PC-9 (cell line): ENCODE measurements at regions not wholly inside any gene's neighbourhood (a gene's known extent, or its start where the extent isn't known, plus 50 kb on each side); places are given as distances from the start of the nearest gene placed in this dataset.

ENCODE experiments used
- EZH2 ChIP-seq: fragments of 200-600 bp; sonication (generic); IDR thresholded peaks from 2 replicates; pipeline ENCODE4 v1.8.0; 2017; ENCODE audit warnings: antibody characterized with exemption, low read depth
- TF ChIP-seq, protein P1 (sequence below): fragments of 200-600 bp; sonication (generic); conservative IDR thresholded peaks from 2 replicates; pipeline ENCODE4 v1.6.1; 2017; ENCODE audit warnings: mixed run types, antibody characterized with exemption, mild to moderate bottlenecking, moderate library complexity

DNA sequence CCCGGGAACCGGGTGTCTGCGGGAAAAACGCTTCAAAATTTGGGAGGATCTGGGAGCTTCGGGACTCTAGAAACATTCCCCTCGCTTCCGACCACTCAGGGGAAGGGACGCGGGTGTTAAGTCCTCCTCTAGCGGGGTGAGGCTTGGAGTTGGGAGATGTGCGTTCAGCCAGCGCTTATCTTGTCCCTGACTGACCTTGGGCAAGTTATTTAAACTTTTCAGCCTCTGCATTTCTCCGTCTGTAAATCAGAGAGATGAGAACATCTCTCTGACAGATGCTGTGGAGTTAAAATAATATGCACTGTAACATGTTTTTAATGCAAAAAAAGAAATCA, 76.9 kb upstream of the ANO4 start:
- TF ChIP-seq, protein P1, sequence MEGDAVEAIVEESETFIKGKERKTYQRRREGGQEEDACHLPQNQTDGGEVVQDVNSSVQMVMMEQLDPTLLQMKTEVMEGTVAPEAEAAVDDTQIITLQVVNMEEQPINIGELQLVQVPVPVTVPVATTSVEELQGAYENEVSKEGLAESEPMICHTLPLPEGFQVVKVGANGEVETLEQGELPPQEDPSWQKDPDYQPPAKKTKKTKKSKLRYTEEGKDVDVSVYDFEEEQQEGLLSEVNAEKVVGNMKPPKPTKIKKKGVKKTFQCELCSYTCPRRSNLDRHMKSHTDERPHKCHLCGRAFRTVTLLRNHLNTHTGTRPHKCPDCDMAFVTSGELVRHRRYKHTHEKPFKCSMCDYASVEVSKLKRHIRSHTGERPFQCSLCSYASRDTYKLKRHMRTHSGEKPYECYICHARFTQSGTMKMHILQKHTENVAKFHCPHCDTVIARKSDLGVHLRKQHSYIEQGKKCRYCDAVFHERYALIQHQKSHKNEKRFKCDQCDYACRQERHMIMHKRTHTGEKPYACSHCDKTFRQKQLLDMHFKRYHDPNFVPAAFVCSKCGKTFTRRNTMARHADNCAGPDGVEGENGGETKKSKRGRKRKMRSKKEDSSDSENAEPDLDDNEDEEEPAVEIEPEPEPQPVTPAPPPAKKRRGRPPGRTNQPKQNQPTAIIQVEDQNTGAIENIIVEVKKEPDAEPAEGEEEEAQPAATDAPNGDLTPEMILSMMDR, result no peak
- no peak for TF ChIP-seq EZH2
